IMR-90 (cell line): ENCODE measurements at regions not wholly inside any gene's neighbourhood (a gene's known extent, or its start where the extent isn't known, plus 50 kb on each side); places are given as distances from the start of the nearest gene placed in this dataset.

Experiments used
- ATAC-seq: fragments of 200-7000 bp; cut with Tn5 transposase; 2 replicates; pipeline ENCODE4 v1.9.1; 2020; ENCODE audit warnings: low read depth, mild to moderate bottlenecking, moderate library complexity
- BruUV-seq: library from RNA; stranded (reverse); fragments of 400-500 nt; replicated peaks from 2 replicates; lab custom pipeline; 2021; lab: Mats Ljungman, UMichigan
- CTCF ChIA-PET: fragments of 300-600 bp; formaldehyde crosslinking; extraction: SDS; loops from one replicate; lab custom pipeline; 2021; ENCODE audit warnings: antibody characterized with exemption; lab: Yijun Ruan, JAX
- POLR2A ChIA-PET: fragments of 300-600 bp; sonication (Branson Sonifier 250); formaldehyde crosslinking; loops from one replicate; lab custom pipeline; 2022; ENCODE audit warnings: antibody characterized with exemption; ENCODE audit not compliant: unreplicated experiment; lab: Charles Lee
- DNase-seq: peaks from one replicate; pipeline ENCODE4 v3.0.0; 2013
- H2AFZ ChIP-seq: replicated peaks from 2 replicates; pipeline ENCODE3; 2013; ENCODE audit warnings: low read length, mild to moderate bottlenecking; ENCODE audit not compliant: poor library complexity
- H2AK5ac ChIP-seq: 2 replicates; pipeline ENCODE4 v1.6.1; 2013; ENCODE audit warnings: low read depth, low read length, inconsistent platforms
- H2AK9ac ChIP-seq: replicated peaks from 2 replicates; pipeline ENCODE3; 2013; ENCODE audit warnings: mild to moderate bottlenecking, low read depth, low read length, moderate library complexity; ENCODE audit not compliant: poor library complexity
- H2BK120ac ChIP-seq: 2 replicates; pipeline ENCODE4 v1.6.1; 2013; ENCODE audit warnings: low read depth, low read length, inconsistent platforms
- H2BK15ac ChIP-seq: 3 replicates; pipeline ENCODE4 v1.6.1; 2013; ENCODE audit warnings: low read depth, low read length, inconsistent platforms
- H2BK20ac ChIP-seq: 2 replicates; pipeline ENCODE4 v1.6.1; 2013; ENCODE audit warnings: low read depth, mild to moderate bottlenecking, inconsistent platforms, low read length, moderate library complexity
- H2BK5ac ChIP-seq: 2 replicates; pipeline ENCODE4 v1.6.1; 2013; ENCODE audit warnings: mild to moderate bottlenecking, low read depth, low read length, inconsistent platforms; ENCODE audit not compliant: poor library complexity, severe bottlenecking
- H3K14ac ChIP-seq: replicated peaks from 2 replicates; pipeline ENCODE4 v1.6.1; 2013; ENCODE audit warnings: low read depth, low read length, inconsistent platforms
- H3K18ac ChIP-seq: 2 replicates; pipeline ENCODE4 v1.6.1; 2013; ENCODE audit warnings: low read depth, low read length, control low read depth
- H3K23ac ChIP-seq: 2 replicates; pipeline ENCODE4 v1.6.1; 2013; ENCODE audit warnings: low read depth, low read length, inconsistent platforms
- H3K27ac ChIP-seq: 2 replicates; pipeline ENCODE4 v1.5.1; 2013; ENCODE audit warnings: mild to moderate bottlenecking, control low read depth, low read length; ENCODE audit not compliant: insufficient read depth
- H3K27me3 ChIP-seq: 2 replicates; pipeline ENCODE4 v1.6.1; 2013; ENCODE audit warnings: low read length; ENCODE audit not compliant: control insufficient read depth, insufficient read depth
- H3K36me3 ChIP-seq: 2 replicates; pipeline ENCODE4 v1.6.1; 2013; ENCODE audit warnings: low read length, mixed read lengths; ENCODE audit not compliant: control insufficient read depth, insufficient read depth
- H3K4ac ChIP-seq: 2 replicates; pipeline ENCODE4 v1.6.1; 2013; ENCODE audit warnings: low read depth, low read length, inconsistent platforms
- H3K4me1 ChIP-seq: 2 replicates; pipeline ENCODE4 v1.6.1; 2013; ENCODE audit warnings: low read length, mixed read lengths; ENCODE audit not compliant: control insufficient read depth, insufficient read depth
- H3K4me2 ChIP-seq: 2 replicates; pipeline ENCODE4 v1.6.1; 2013; ENCODE audit warnings: low read depth, mild to moderate bottlenecking, control low read depth, low read length, moderate library complexity
- H3K4me3 ChIP-seq: 2 replicates; pipeline ENCODE4 v1.5.1; 2013; ENCODE audit warnings: low read depth, mild to moderate bottlenecking, control low read depth, low read length, moderate library complexity; ENCODE audit not compliant: insufficient read depth
- H3K56ac ChIP-seq: 2 replicates; pipeline ENCODE4 v1.6.1; 2013; ENCODE audit warnings: low read length, inconsistent platforms; ENCODE audit not compliant: insufficient read depth; ENCODE audit errors: extremely low read depth
- H3K79me1 ChIP-seq, 2 experiments: 2 replicates each; pipeline ENCODE4 v1.6.1; 2013; ENCODE audit warnings: low read length in 2 of 2, inconsistent platforms in 1 of 2, low read depth in 1 of 2
- H3K9ac ChIP-seq: 2 replicates; pipeline ENCODE4 v1.6.1; 2013; ENCODE audit warnings: low read depth, low read length, control low read depth
- H3K9me1 ChIP-seq: 2 replicates; pipeline ENCODE4 v1.6.1; 2013; ENCODE audit warnings: low read length, inconsistent platforms; ENCODE audit not compliant: insufficient read depth
- H3K9me3 ChIP-seq: 2 replicates; pipeline ENCODE4 v1.6.1; 2013; ENCODE audit warnings: low read length; ENCODE audit not compliant: control insufficient read depth, insufficient read depth
- H4K20me1 ChIP-seq: 2 replicates; pipeline ENCODE4 v1.6.1; 2013; ENCODE audit warnings: low read length, inconsistent platforms; ENCODE audit not compliant: insufficient read depth
- H4K5ac ChIP-seq: 2 replicates; pipeline ENCODE4 v1.6.1; 2013; ENCODE audit warnings: mild to moderate bottlenecking, low read depth, low read length, control low read depth
- H4K8ac ChIP-seq, 2 experiments: 2 replicates each; pipeline ENCODE4 v1.6.1; 2013; ENCODE audit warnings: low read depth in 2 of 2, low read length in 2 of 2, control low read depth in 1 of 2, inconsistent platforms in 1 of 2
- H4K91ac ChIP-seq: 2 replicates; pipeline ENCODE4 v1.6.1; 2013; ENCODE audit warnings: low read depth, low read length, inconsistent platforms; ENCODE audit not compliant: insufficient read depth
- CEBPB ChIP-seq: IDR thresholded peaks from 2 replicates; pipeline ENCODE4 v1.6.1; 2012; ENCODE audit warnings: low read depth, low read length, improper control_type of control experiment
- CHD1 ChIP-seq: IDR thresholded peaks from 2 replicates; pipeline ENCODE4 v1.6.1; 2012; ENCODE audit warnings: low read depth, low read length, improper control_type of control experiment
- CTCF ChIP-seq: conservative IDR thresholded peaks from 2 replicates; pipeline ENCODE4 v1.5.1; 2012; ENCODE audit warnings: mild to moderate bottlenecking, low read depth, low read length, improper control_type of control experiment
- FOS ChIP-seq: fragments of 150-350 bp; IDR thresholded peaks from 2 replicates; pipeline ENCODE4 v1.6.1; 2016; ENCODE audit warnings: low read depth, low read length
- POLR2A ChIP-seq: IDR thresholded peaks from 2 replicates; pipeline ENCODE4 v1.6.1; 2012; ENCODE audit warnings: mild to moderate bottlenecking, low read depth, low read length
- WGBS, 2 experiments: methylation state at CpG; one replicate each; pipeline versions ENCODE4 v1.1.5 to v1.1.7; 2013; ENCODE audit warnings: missing lambda C conversion rate in 2 of 2; ENCODE audit not compliant: insufficient read length in 1 of 2; ENCODE audit errors: extremely low coverage in 2 of 2; 5-methylcytosine and 5-hydroxymethylcytosine counted together
- dilution Hi-C: fragments of 300-500 bp; cut with HindIII; formaldehyde crosslinking; loops from one replicate; pipeline ENCODE4 v1.14.3; 2018; ENCODE audit warnings: low sequenced_read_pairs; ENCODE audit not compliant: unreplicated experiment
- in situ Hi-C: fragments of 300-500 bp; cut with MboI; formaldehyde crosslinking; loops from 3 replicates; pipeline ENCODE4 v1.14.3; 2019; ENCODE audit warnings: low sequenced_read_pairs, inconsistent platforms, mixed read lengths
- intact Hi-C: fragments of 100-400 bp; cut with micrococcal nuclease; formaldehyde crosslinking; loops from 2 replicates; pipeline ENCODE4 v1.10.0; 2022

GRCh38 chr7:422886-423225 lies 96.8 kb downstream of the PDGFA start:
- CTCF ChIA-PET, result no interaction called here
- ATAC-seq, result no peak
- Histone ChIP-seq H2BK15ac (no peak overlapping the region), H3K4me2 (no peak overlapping the region), H3K36me3 (no peaks in the 10 kb centered on the region), H4K8ac (no peak overlapping the region), H3K9me3 (peaks cover 8% of the 10 kb centered on the region), H2BK120ac (no peak overlapping the region), H4K5ac (no peak overlapping the region), H3K4ac (no peak overlapping the region), H3K27me3 (peaks cover 22% of the 10 kb centered on the region), H3K18ac (no peak overlapping the region), H3K27ac (no peak overlapping the region), H4K91ac (no peak overlapping the region), H3K4me1 (no peaks in the 10 kb centered on the region), H2AFZ (no peak overlapping the region), H3K23ac (no peak overlapping the region), H2BK20ac (no peak overlapping the region), H3K56ac (no peak overlapping the region), H3K14ac (no peak overlapping the region), H4K20me1 (no peaks in the 10 kb centered on the region), H2AK9ac (no peak overlapping the region), H3K9me1 (no peaks in the 10 kb centered on the region), H3K9ac (no peak overlapping the region), H2BK5ac (no peak overlapping the region), H3K79me1 (no peaks in the 10 kb centered on the region), H2AK5ac (no peak overlapping the region), H3K4me3 (no peak overlapping the region)
- no peak for DNase-seq
- TF ChIP-seq CEBPB (no peak), CTCF (no peak), POLR2A (no peak), FOS (no peak), CHD1 (no peak)
- BruUV-seq, result no TSS peak
- intact Hi-C loops (no loop called here), in situ Hi-C loops (no loop called here), dilution Hi-C loops (no loop called here)
- POLR2A ChIA-PET, result no interaction called here
- WGBS, 2 experiments, result 90% methylated on average over 5 of the region's 15 CpGs; no CpG with 5 or more reads in 1 of the 2 experiments
